HG03439 (cell line): ENCODE measurements at regions not wholly inside any gene's neighbourhood (a gene's known extent, or its start where the extent isn't known, plus 50 kb on each side); places are given as distances from the start of the nearest gene placed in this dataset.
A peak's percentile ranks its signal among the peaks of the same experiment; 100 is the strongest.

Experiments
- ATAC-seq: cut with Tn5 transposase; IDR thresholded peaks from one replicate; pipeline ENCODE4 v1.9.1; 2021; ENCODE audit warnings: mild to moderate bottlenecking, moderate library complexity; ENCODE audit not compliant: unreplicated experiment

DNA sequence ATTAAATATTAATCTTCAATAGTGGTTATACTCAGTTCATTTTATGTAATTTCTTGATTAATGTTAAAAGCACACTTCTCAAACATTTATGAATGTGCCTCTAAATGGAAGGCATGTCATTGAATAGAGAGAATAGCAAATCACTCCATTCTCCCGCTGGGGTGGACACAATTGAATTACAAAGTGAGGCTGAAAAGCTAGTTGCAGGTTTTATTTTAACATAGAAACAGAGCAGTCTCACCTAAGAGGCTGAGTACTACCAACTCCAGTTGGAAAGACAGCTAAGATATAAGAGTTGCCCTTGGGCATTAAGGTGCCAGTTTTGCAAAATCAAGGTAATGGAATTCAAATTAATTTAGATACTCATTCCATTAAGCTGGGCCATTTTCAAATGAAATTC is 147.2 kb downstream of the PCSK1 start:
- ATAC-seq: no peak

DNA sequence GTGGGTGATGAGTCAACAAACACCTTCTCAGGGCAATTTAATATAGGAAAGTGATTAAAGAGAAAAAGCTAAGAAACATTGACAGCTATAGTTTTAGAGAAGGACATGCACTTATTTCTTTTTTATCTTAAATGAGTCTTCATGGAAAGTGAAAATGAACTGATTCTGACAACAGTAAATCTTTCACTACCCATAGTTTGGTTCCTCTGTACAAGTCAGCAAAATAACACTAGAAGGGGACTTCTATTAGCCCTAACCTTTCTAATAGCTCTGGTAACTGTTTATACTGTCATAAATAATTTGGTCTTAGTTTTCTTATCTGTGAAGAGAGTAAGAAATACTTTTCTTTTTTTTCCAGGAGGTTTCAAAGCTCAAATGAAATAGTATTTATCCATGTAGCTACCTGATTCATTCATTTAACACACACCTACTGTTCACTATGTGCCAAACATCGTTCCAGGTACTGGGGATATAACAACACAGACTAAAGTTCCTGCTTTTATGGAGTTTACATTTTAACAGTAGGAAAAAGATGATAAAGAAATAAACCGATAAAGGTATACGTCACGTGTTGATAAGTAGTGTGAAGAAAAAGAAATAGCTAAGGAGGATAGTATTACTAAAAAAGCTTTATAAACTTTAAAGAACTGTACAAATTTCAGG is 148.2 kb downstream of the PCSK1 start:
- no peak for ATAC-seq

DNA sequence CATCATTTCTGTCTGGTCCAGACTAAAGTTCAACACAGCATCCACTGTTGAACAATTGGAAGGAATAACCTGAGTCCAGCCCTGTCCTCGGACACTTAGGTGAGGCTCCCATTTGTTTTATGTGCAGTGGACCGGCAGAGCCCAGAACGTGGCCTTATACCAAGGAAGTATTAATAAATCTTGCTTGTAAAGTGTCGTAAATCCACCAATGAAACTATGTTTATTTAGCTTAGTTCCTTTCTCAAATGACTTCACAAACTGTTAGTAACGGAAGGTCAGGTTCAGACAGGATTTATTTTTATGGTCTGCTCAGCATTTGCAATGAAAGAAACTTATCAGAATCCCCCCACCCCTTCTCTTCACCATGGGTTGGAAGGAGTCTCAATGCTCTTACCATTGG is 149.5 kb downstream of the PCSK1 start:
- ATAC-seq: no peak

DNA sequence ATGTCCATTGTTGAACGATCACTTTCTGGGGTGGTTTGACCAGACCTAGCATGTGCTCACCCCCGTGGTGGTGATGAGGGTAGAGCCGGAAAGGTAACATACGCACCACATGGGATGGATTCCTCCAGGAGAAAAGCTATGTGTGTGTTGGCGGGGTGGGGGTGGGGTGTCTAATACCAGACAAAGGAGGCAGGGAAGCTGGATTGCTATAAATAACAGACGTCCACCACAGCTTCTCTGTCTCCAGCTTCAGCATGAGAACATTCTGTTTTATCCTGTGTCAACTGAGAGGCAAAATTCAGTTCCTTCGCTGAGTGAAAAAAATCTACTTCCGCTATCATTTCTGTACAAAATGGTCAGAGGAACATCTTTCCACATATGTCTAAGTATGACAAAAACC is 151.0 kb downstream of the PCSK1 start:
- no peak for ATAC-seq

DNA sequence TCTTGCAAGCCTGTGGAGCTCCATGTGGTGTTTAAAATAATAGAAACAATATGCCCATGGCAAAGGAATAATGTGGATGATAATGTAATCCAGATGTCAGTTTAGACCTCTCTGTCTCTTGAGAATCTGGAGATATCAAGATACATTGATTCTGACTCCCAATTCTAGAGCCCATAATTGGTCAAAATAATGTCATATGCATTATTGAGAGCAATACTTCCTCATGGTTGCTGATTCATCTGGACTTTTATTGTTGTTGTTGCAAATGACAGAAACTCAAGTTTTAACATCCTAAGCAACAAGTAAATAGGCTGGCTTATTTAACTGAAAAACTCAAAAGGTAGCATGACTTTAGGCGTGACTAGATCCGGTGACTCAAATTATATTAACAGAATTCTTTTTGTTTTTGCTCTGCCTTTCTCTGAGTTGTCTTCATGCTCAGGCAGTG is 152.1 kb downstream of the PCSK1 start:
- ATAC-seq: no peak

DNA sequence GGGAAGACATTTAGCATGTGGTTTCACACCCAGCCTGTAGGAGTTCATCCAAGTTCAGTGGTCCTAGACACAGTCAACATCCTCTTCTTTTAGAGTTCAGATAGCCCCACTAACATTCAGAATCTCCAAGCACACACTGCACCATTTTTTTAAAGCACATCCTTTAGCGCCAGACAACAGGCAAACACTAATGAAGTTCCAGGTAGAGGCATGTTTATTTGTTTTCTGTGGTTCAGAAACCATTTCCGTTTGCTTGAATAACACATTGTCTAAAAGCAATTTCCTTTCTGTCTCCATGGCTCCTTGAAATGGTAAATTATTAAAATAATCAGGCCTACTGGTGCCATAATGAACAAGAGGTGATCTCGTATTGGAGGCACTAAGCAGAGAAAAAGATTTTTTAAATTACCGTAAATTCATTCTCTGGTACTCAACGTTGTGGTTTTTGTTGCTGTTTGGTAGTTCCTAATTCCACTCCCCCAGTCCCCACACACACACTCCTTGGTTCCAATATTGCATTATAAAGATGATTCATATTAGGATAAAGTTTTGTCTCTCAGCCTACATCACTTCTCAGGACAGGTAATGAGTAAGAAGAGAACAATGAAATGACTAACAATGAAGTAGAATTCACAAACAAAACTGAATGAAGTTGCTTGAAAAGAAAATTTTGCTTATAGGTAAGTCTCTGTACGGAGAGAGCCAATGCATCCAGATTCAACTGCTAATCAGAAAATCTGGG is 153.1 kb downstream of the PCSK1 start:
- ATAC-seq: peak; percentile 82

DNA sequence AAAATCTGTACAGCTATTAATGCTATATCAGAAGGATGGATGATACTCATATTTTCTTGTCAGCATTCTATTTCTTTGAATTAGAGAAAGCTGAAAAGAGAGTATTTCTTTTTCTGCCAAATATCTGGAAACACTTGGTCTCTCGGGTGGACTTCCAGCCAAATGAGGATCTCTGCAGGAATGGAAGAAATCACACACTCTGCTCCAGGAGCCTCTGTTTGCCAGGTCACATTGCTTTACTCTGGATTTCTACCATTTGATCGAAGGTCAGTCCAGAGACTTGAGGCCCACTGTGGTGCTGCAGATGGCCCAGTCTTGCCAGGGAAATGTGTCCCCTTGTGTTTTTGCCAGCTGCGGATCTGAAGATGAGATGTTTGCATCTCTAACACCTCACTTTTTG is 154.1 kb downstream of the PCSK1 start:
- ATAC-seq: no peak

DNA sequence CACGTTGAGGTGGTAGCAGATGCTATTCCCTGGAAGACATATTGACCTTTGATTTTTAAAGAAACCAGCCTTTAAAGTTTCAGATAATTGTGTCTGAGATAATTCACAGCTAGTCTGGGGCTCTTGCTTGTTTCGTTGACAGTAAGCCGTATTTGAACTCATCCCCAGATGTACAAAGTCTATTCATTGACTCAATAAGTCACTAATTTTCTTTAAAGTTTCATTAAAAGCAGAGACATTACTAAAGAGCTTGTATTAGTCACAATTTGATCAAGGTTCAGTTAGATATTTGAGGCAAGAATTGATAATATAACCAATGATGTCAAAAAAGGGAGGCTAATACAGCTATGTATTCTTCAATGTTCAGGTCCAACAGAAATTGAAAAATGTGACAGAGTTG is 158.0 kb downstream of the PCSK1 start:
- ATAC-seq: no peak

DNA sequence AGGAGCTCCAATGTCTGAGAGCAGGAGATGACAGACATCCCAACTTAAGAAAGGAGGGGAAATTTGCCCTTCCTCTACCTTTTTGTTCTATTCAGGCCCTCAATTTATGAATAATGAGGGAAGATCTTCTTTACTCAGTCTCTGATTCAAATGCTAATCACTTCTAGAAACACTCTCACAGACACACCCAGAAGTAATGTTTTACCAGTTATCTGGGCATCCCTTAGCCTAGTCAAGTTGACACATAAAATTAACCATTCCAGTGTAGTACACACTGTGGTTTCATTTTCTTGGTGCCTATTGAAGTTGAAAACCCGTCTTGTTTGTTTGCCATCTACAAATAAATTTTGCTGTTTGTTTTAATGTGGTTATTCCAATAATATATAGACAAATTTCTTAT is 167.6 kb downstream of the PCSK1 start:
- ATAC-seq: no peak

DNA sequence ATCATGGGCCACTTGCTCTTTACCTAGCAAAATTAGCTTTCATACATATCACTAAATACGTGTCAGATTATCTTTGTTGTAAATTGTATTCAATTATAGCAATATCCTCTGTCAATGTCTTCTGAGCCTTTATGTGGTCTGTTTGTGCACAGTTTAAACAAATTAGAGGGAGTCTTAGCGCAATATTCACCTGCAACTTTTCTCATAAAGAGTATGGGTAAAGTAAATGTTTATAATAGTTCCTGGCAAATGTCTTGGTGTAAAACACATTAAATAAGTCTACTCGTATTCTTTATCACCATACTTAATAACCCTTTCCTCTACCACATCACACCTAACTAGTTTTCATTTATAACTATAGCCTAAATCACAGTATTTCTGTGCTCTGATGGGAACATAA is 169.0 kb downstream of the PCSK1 start:
- ATAC-seq: no peak

DNA sequence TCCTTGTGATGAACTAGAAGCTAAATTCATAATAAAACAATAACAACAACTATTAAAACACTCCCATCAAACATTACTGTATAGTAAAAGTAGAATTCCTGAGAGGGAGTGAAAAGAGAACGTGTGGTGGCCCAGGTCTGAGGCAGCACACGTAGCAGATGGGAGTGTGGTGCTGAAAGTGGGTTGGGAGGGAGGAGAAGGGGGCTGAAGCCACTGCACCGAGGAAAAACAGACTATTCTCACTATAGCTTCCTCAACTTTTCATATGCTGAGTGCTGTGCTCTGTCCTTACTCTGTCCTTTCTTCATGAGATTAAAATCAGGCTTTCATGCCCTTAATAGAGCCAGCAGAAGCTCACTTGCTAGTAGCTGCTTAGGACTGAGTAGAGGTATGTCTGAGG is 170.9 kb downstream of the PCSK1 start:
- no peak for ATAC-seq

DNA sequence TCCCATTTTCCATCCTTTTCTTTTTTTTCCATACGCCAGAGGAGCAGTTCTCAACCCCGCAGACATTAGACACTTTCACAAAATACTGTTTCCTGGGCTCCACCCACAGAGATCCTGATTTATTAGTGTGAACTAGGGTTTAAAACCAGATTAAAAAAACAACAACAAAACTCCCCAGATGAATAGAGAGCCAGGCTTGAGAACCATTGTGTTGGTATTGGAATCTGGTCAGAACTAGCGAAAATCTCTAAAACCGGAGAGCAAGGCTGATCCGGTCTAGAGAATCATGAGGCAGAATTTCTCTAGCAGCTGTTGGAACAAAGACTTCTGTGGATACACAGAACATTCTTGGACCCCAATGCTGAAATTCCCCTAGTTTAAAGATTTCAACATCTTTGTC is 173.0 kb downstream of the PCSK1 start:
- ATAC-seq: no peak

DNA sequence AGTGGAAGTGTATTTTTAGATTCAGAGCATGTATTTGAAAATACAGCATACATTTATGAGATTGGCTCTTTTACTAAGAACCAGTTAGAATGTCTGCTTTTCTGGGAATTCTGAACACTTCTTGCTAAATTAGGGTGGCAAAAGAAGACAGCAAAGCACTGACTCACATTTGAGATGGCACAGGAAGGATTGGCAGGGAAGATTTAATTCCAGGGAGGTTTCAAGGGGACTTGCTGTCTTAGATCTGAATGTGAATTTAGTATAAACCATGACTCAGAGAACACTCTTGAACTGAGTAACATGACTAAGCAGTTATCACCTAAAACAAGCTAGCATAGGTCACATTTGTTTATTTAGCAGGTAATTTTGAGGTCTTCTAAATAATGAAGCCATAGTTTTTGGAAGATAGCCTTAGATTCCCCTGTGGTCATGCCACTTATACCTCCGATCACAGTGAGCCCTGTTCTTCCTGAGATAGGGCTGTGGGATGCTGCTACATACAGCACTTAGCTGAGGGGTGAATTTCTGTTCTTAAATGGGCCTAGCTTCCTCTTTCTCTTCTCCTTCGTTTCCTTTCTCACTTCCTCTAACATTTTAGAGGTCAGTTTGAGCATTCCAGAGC is 173.8 kb downstream of the PCSK1 start:
- peak; percentile 45 for ATAC-seq

DNA sequence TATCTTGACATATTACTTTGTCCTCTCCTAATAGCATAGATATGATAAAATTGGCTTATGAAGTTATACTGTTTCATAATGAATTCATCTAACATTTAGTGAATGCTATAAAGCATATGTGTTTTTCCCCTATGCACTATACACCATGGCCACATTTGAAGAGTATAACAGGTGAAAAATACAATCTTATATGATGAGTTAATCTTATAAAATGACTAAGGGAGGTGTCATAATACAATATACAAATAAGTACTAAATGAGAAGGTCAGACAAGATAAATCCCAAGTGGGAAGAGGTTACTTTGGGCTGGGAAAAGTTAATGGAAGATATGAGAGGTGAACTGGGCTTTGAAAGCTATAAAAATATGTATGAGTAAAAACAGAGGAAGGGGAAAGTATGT is 174.4 kb downstream of the PCSK1 start:
- no peak for ATAC-seq

DNA sequence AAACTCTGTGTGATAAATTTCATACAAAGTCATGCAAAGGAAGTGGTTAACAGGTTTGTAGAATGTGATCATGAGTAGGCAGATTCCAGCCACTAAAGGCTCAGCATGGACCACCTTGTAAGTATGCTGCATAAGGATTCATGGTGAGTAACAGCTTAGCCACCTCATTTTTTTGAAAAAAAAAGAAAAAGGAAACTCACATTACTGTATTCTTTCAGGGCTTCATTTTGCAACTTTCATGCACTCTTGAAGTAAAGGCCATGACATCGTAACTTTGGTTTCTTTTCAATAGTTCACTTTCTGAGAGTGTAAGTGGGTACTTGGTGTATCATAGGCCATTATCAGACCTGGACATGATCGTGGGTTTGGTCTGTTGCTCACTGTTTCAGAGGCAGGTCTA is 175.1 kb downstream of the PCSK1 start:
- no peak for ATAC-seq

DNA sequence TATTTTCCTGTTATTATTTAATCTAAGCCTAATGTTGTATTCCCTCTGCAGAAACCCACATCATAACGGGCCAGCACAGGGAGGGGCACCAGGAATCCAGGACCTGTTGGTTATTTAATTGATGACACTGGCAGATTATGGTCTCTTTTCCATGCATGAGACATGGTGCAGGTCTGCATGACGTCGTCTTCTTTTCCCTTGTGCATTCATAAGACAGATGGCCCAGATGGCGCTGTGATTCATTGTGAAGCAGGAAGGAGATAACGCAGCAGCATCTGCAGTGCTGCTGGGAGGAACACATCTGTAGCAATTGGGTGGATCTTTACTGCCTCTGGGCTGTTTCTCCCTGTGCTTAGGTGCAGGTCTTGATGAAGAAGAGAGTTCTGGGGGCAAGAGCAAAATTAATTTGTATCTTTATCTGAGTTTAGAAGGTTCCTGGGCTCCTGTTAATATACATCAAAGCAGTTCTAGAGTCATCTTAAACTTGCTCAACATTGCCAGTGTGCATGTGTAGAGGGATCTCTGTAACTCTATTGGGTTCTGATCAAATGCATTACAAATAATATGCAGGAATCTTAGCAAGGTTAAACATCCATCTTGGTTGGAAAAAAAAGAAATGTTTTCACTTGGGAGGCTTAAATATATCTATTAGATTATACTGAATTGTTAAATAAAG is 176.1 kb downstream of the PCSK1 start:
- ATAC-seq: no peak

DNA sequence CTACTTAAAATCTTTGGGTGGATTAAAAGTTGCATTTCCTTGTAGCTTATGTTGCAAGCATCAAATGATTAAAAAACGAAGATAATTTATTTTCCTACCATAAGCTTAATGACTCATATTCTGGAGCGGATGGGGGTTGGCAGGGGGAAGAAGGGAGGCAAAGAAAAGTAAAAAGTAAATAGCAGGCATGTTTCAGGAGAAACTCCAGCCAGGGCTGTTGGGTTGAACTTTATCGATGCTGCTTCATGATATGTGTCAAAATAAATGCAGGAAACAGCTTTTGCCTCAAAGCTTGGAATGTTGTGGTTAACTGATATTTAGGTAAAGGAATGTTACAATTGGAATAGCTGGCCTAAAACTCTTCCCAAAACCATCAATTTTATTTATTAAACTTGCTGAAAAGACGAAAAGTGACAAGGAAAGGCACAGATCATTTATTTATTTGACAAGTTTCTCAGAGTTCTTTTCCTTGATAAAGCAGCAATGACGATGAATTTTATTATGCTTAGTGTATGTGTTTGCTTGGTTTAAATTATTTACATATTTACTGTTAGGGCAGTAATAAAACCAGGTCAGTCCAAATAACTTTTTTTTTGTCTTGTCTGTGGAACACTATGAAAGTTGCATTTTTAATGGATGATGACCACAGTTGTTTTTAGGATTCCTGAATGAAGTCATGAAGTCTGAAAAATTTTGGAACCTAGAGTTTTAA is 177.9 kb downstream of the PCSK1 start:
- ATAC-seq: no peak

DNA sequence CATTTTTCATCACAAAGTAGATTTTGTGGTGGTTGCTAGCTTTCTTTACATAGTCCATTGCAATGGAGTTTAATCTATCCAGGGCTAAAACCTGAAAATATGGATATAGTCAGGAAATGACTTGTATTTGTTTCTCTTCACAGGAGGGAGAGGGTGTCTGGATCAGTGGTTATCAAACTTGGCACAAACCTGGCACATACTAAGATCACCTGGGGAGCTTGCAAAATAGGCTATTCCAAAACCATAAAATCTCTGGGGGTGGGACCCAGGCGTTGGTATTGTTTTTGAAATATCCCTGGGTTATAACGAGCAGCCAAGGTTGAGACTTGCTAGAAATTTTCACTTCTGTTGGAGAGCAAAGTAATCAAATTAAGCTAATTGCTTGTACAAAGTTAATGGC is 179.9 kb downstream of the PCSK1 start:
- no peak for ATAC-seq

DNA sequence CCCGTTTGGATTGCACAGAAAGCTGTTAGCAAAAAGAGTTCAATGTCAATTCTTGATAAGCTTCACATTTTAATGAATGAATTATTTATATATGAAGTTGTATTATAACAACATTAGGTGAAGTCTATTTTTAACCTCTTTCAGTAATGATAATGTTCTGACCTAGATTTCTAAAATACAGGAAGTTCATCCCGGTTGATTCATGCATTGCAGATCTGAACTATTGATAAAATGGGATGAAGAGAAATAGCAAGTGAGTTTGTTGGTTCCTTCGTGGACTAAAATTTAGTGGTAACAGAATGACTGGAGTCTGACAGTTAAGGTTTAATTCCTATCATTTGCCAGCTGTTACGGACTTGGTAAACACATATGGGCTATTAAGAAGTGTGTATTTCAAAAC is 180.5 kb downstream of the PCSK1 start:
- no peak for ATAC-seq

DNA sequence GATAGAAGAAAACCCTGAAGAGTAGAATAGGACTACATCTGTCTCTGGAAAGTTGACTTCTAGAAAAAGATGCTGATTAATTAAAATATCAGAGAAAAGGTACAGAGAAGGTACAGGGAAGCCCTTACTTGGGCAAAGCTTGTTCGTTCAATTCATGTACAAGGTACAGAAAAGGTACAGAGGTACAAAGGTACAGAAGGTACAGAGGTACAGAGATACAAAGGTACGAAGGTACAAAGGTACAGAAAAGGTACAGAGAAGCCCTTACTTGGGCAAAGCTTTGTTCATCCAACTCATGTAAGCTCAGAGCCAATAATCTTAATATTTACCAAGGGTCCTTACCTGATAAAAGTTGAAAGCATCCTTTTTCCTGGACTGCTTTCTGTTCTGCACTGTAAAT is 182.3 kb downstream of the PCSK1 start:
- ATAC-seq: no peak

DNA sequence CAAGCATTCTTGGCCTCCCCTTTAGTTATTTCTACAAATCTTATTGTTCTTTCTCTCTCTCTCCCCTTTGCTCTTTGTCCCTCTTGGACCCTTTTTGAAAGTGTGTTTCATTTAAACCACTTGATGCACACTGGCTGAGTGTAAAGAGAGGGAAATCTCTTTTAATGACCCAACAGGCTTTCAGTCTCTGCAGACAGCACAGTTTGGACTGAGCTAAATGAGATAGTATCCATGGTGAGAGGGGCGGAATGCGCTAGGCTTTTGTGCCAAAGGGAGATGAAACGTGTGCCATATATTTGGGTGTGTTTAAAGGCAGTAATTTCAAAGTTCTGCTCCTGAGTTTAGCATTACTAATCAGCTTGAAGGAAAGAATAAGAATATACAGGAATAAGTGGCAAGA is 184.9 kb downstream of the PCSK1 start:
- no peak for ATAC-seq
